ENCODE measurements at regions not wholly inside any gene's neighbourhood (a gene's known extent, or its start where the extent isn't known, plus 50 kb on each side); places are given as distances from the start of the nearest gene placed in this dataset.

DNA sequence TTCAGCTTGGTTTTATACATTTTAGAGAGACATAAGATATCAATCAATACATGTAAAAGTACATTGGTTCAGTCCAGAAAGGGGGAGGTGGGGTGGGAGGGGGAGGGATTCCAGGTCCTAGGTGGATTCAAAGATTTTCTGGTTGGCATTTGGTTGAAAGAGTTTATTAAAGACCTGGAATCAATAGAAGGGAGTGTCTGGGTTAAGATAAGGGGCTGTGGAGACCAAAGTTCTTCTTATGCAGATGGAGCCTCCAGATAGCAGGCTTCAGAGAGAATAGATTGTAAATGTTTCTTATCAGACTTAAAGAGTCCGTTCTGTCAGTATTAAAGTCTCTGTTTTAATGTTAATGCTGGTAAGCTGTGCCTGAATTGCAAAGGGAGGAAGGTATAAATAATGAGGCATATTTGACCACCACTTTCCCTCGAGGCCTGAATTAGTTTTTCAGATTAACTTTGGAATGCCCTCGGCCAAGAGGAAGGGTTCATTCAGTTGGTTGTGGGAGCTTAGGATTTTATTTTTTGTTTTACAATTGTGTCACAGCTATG lies 169.9 kb downstream of the AASDH start:
- TF ChIP-seq JUN (IDR thresholded peaks at IDR 0.05; ENCODE audit: low read depth, low read length) (no peak), GABPA (IDR thresholded peaks at IDR 0.05; ENCODE audit: borderline replicate concordance, insufficient read depth, low read length) (no peak)
- TF ChIP-seq, protein P1, sequence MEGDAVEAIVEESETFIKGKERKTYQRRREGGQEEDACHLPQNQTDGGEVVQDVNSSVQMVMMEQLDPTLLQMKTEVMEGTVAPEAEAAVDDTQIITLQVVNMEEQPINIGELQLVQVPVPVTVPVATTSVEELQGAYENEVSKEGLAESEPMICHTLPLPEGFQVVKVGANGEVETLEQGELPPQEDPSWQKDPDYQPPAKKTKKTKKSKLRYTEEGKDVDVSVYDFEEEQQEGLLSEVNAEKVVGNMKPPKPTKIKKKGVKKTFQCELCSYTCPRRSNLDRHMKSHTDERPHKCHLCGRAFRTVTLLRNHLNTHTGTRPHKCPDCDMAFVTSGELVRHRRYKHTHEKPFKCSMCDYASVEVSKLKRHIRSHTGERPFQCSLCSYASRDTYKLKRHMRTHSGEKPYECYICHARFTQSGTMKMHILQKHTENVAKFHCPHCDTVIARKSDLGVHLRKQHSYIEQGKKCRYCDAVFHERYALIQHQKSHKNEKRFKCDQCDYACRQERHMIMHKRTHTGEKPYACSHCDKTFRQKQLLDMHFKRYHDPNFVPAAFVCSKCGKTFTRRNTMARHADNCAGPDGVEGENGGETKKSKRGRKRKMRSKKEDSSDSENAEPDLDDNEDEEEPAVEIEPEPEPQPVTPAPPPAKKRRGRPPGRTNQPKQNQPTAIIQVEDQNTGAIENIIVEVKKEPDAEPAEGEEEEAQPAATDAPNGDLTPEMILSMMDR (IDR thresholded peaks at IDR 0.05; ENCODE audit: control extremely low read depth in 1 of 3, insufficient read depth in 1 of 3, low read depth in 1 of 3, low read length in 3 of 3) = no peak
- TF ChIP-seq, protein P2, sequence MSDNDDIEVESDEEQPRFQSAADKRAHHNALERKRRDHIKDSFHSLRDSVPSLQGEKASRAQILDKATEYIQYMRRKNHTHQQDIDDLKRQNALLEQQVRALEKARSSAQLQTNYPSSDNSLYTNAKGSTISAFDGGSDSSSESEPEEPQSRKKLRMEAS (IDR thresholded peaks at IDR 0.05) = no peak
